IPS-20b (cell line): ENCODE measurements at regions not wholly inside any gene's neighbourhood (a gene's known extent, or its start where the extent isn't known, plus 50 kb on each side); places are given as distances from the start of the nearest gene placed in this dataset.
"Not testable (repeated sequence)": the region's sequence is repeated elsewhere in the genome, so short reads cannot be mapped to it uniquely, and the experiment has no call there.

Experiments
- H3K27ac ChIP-seq: one replicate; pipeline ENCODE4 v1.5.1; 2013; ENCODE audit warnings: low read length
- H3K27me3 ChIP-seq: 2 replicates; pipeline ENCODE4 v1.6.1; 2013; ENCODE audit warnings: mild to moderate bottlenecking, low read length, inconsistent platforms; ENCODE audit not compliant: insufficient read depth
- H3K36me3 ChIP-seq: 2 replicates; pipeline ENCODE4 v1.6.1; 2013; ENCODE audit warnings: low read depth, mild to moderate bottlenecking, inconsistent platforms, low read length, moderate library complexity; ENCODE audit not compliant: insufficient read depth
- H3K4me1 ChIP-seq: 2 replicates; pipeline ENCODE4 v1.6.1; 2013; ENCODE audit warnings: mild to moderate bottlenecking, control low read depth, inconsistent platforms, low read length, moderate library complexity; ENCODE audit not compliant: insufficient read depth
- H3K4me3 ChIP-seq: 2 replicates; pipeline ENCODE4 v1.5.1; 2013; ENCODE audit warnings: mild to moderate bottlenecking, low read length, inconsistent platforms
- H3K9ac ChIP-seq: 2 replicates; pipeline ENCODE4 v1.6.1; 2013; ENCODE audit warnings: low read depth, mild to moderate bottlenecking, inconsistent platforms, low read length, moderate library complexity
- H3K9me3 ChIP-seq: 2 replicates; pipeline ENCODE4 v1.6.1; 2013; ENCODE audit warnings: mild to moderate bottlenecking, low read depth, low read length, inconsistent platforms; ENCODE audit not compliant: insufficient read depth

GRCh38 chr12:77222336-77222735 lies 157.0 kb upstream of the E2F7 start:
- Histone ChIP-seq H3K36me3 (no peaks in the 10 kb centered on the region), H3K9me3 (no peaks in the 10 kb centered on the region), H3K9ac (no peak overlapping the region), H3K4me3 (no peak overlapping the region), H3K27me3 (no peaks in the 10 kb centered on the region), H3K27ac (no peak overlapping the region), H3K4me1 (no peaks in the 10 kb centered on the region)

- Histone ChIP-seq H3K9me3 (no peaks in the 10 kb centered on the region), H3K36me3 (no peaks in the 10 kb centered on the region), H3K27ac (no peak overlapping the region), H3K9ac (no peak overlapping the region), H3K27me3 (no peaks in the 10 kb centered on the region), H3K4me1 (no peaks in the 10 kb centered on the region), H3K4me3 (no peak overlapping the region)
Measured at GRCh38 chr12:77220586-77220985, 155.2 kb upstream of the E2F7 start.

- Histone ChIP-seq H3K4me3 (no peak overlapping the region), H3K27me3 (no peaks in the 10 kb centered on the region), H3K4me1 (no peaks in the 10 kb centered on the region), H3K9ac (no peak overlapping the region), H3K27ac (no peak overlapping the region), H3K36me3 (no peaks in the 10 kb centered on the region), H3K9me3 (no peaks in the 10 kb centered on the region)
Measured at GRCh38 chr12:77218278-77218677, 152.9 kb upstream of the E2F7 start.

GRCh38 chr12:77216136-77216535 lies 150.8 kb upstream of the E2F7 start:
- H3K36me3 ChIP-seq, H3K4me3 ChIP-seq, H3K4me1 ChIP-seq, H3K9me3 ChIP-seq, H3K27ac ChIP-seq, H3K9ac ChIP-seq, H3K27me3 ChIP-seq: not testable (repeated sequence)

- no peak overlapping the region for H3K4me3 ChIP-seq
- H3K9me3 ChIP-seq = peaks cover 3% of the 10 kb centered on the region; the same call in 1 of the 2 replicates
- no peaks in the 10 kb centered on the region for H3K36me3 ChIP-seq
- H3K27ac ChIP-seq = no peak overlapping the region
- H3K27me3 ChIP-seq = no peaks in the 10 kb centered on the region
- H3K4me1 ChIP-seq = no peaks in the 10 kb centered on the region
- H3K9ac ChIP-seq = no peak overlapping the region
Measured at GRCh38 chr12:77214136-77214535, 148.8 kb upstream of the E2F7 start.

- H3K27me3 ChIP-seq = no peaks in the 10 kb centered on the region
- H3K9me3 ChIP-seq = peaks cover 3% of the 10 kb centered on the region; the same call in 1 of the 2 replicates
- no peaks in the 10 kb centered on the region for H3K4me1 ChIP-seq
- H3K27ac ChIP-seq = no peak overlapping the region
- no peak overlapping the region for H3K9ac ChIP-seq
- no peaks in the 10 kb centered on the region for H3K36me3 ChIP-seq
- H3K4me3 ChIP-seq = no peak overlapping the region
Measured at GRCh38 chr12:77213319-77213718, 147.9 kb upstream of the E2F7 start.

GRCh38 chr12:77210724-77211123 lies 145.4 kb upstream of the E2F7 start:
- peaks cover 3% of the 10 kb centered on the region; the same call in 1 of the 2 replicates for H3K9me3 ChIP-seq
- H3K4me3 ChIP-seq = no peak overlapping the region
- H3K27ac ChIP-seq = no peak overlapping the region
- no peaks in the 10 kb centered on the region for H3K27me3 ChIP-seq
- no peaks in the 10 kb centered on the region for H3K36me3 ChIP-seq
- no peaks in the 10 kb centered on the region for H3K4me1 ChIP-seq
- H3K9ac ChIP-seq = no peak overlapping the region

- H3K4me1 ChIP-seq = no peaks in the 10 kb centered on the region
- H3K9ac ChIP-seq = no peak overlapping the region
- no peak overlapping the region for H3K27ac ChIP-seq
- no peaks in the 10 kb centered on the region for H3K27me3 ChIP-seq
- H3K4me3 ChIP-seq = no peak overlapping the region
- H3K9me3 ChIP-seq = no peaks in the 10 kb centered on the region
- H3K36me3 ChIP-seq = no peaks in the 10 kb centered on the region
Measured at GRCh38 chr12:77204083-77204482, 138.7 kb upstream of the E2F7 start.

- H3K4me1 ChIP-seq = no peaks in the 10 kb centered on the region
- H3K9me3 ChIP-seq = peaks cover 10% of the 10 kb centered on the region; the same call in 1 of the 2 replicates
- no peaks in the 10 kb centered on the region for H3K27me3 ChIP-seq
- no peak overlapping the region for H3K9ac ChIP-seq
- no peak overlapping the region for H3K4me3 ChIP-seq
- H3K36me3 ChIP-seq = no peaks in the 10 kb centered on the region
- H3K27ac ChIP-seq = no peak overlapping the region
Measured at GRCh38 chr12:77202457-77203060, 137.2 kb upstream of the E2F7 start.

GRCh38 chr12:77189901-77190416 lies 124.6 kb upstream of the E2F7 start:
- H3K27ac ChIP-seq = no peak overlapping the region
- H3K36me3 ChIP-seq = no peaks in the 10 kb centered on the region
- no peaks in the 10 kb centered on the region for H3K4me1 ChIP-seq
- H3K9me3 ChIP-seq = no peaks in the 10 kb centered on the region
- H3K27me3 ChIP-seq = no peaks in the 10 kb centered on the region
- H3K9ac ChIP-seq = no peak overlapping the region
- H3K4me3 ChIP-seq = no peak overlapping the region

GRCh38 chr12:77189458-77189857 lies 124.1 kb upstream of the E2F7 start:
- Histone ChIP-seq H3K27ac (no peak overlapping the region), H3K27me3 (no peaks in the 10 kb centered on the region), H3K4me1 (no peaks in the 10 kb centered on the region), H3K36me3 (no peaks in the 10 kb centered on the region), H3K9ac (no peak overlapping the region), H3K4me3 (no peak overlapping the region), H3K9me3 (no peaks in the 10 kb centered on the region)

- no peak overlapping the region for H3K27ac ChIP-seq
- no peaks in the 10 kb centered on the region for H3K27me3 ChIP-seq
- H3K4me3 ChIP-seq = no peak overlapping the region
- no peak overlapping the region for H3K9ac ChIP-seq
- no peaks in the 10 kb centered on the region for H3K4me1 ChIP-seq
- no peaks in the 10 kb centered on the region for H3K36me3 ChIP-seq
- H3K9me3 ChIP-seq = peaks cover 7% of the 10 kb centered on the region; the same call in 1 of the 2 replicates
Measured at GRCh38 chr12:77179515-77179914, 114.1 kb upstream of the E2F7 start.
